Dedifferentiated amniotic fluid mesenchymal stem cell (primary cell): ENCODE measurements at regions not wholly inside any gene's neighbourhood (a gene's known extent, or its start where the extent isn't known, plus 50 kb on each side); places are given as distances from the start of the nearest gene placed in this dataset.
"Not testable (repeated sequence)": the region's sequence is repeated elsewhere in the genome, so short reads cannot be mapped to it uniquely, and the experiment has no call there.

ENCODE experiments used
- DNase-seq: peaks from one replicate; pipeline ENCODE4 v3.0.0-alpha.2; 2016; ENCODE audit errors: extremely low spot score

- no peak for DNase-seq
Measured at GRCh38 chr6:126967296-126968005, 151.0 kb upstream of the RSPO3 start.

GRCh38 chr6:126976253-126976797, 142.1 kb upstream of the RSPO3 start:
- DNase-seq = no peak

- DNase-seq = no peak
Measured at GRCh38 chr6:126983779-126984178, 134.7 kb upstream of the RSPO3 start.

- not testable (repeated sequence) for DNase-seq
Measured at GRCh38 chr6:126988125-126988524, 130.3 kb upstream of the RSPO3 start.

GRCh38 chr6:127000631-127001030, 117.8 kb upstream of the RSPO3 start:
- DNase-seq = no peak

GRCh38 chr6:127013865-127014264, 104.6 kb upstream of the RSPO3 start:
- DNase-seq = no peak

- DNase-seq = no peak
Measured at GRCh38 chr6:127015858-127016257, 102.6 kb upstream of the RSPO3 start.

- no peak for DNase-seq
Measured at GRCh38 chr6:127019828-127020227, 98.6 kb upstream of the RSPO3 start.

- no peak for DNase-seq
Measured at GRCh38 chr6:127022302-127022701, 96.2 kb upstream of the RSPO3 start.

GRCh38 chr6:127023001-127023778, 95.3 kb upstream of the RSPO3 start:
- DNase-seq = no peak

GRCh38 chr6:127026247-127026646, 92.2 kb upstream of the RSPO3 start:
- no peak for DNase-seq

GRCh38 chr6:127030111-127030510, 88.4 kb upstream of the RSPO3 start:
- no peak for DNase-seq

- DNase-seq = no peak
Measured at GRCh38 chr6:127030836-127031235, 87.6 kb upstream of the RSPO3 start.

- DNase-seq = no peak
Measured at GRCh38 chr6:127031511-127031910, 87.0 kb upstream of the RSPO3 start.

- DNase-seq = no peak
Measured at GRCh38 chr6:127032971-127033370, 85.5 kb upstream of the RSPO3 start.

- peak; percentile 25 for DNase-seq
Measured at GRCh38 chr6:127051571-127052260, 66.8 kb upstream of the RSPO3 start.

- DNase-seq = no peak
Measured at GRCh38 chr6:127053032-127053874, 65.2 kb upstream of the RSPO3 start.

- DNase-seq = no peak
Measured at GRCh38 chr6:127053875-127054235, 64.6 kb upstream of the RSPO3 start.

GRCh38 chr6:127058027-127058426, 60.4 kb upstream of the RSPO3 start:
- DNase-seq = no peak

GRCh38 chr6:127058936-127059335, 59.5 kb upstream of the RSPO3 start:
- DNase-seq = no peak
